GM12873 (cell line): ENCODE measurements at regions not wholly inside any gene's neighbourhood (a gene's known extent, or its start where the extent isn't known, plus 50 kb on each side); places are given as distances from the start of the nearest gene placed in this dataset.

Source experiments
- TF ChIP-seq, protein P1 (sequence below): IDR thresholded peaks from 2 replicates; pipeline ENCODE4 v1.5.1; 2012; ENCODE audit warnings: low read depth, mild to moderate bottlenecking, moderate library complexity, low read length, control low read depth; ENCODE audit not compliant: insufficient read depth; ENCODE audit errors: missing control alignments

DNA sequence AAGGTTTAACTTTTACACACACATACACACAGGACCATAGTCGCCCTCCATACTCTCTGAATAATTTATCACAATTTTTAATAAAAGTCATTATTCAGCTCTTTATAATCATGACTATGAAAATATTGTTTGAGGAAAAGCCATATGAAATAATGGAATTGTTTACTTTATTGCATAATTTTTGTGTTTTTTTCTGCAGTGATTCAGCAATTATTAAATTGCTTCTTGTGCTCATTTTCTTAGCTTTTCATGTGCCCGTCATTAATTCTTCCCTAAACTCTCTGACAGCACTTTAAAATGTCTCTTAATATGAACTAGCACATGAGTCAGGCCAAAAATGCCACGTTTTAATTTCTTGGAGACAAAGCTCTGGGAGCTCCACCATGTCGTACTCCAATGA is 77.5 kb upstream of the ALX4 start:
- TF ChIP-seq, protein P1, sequence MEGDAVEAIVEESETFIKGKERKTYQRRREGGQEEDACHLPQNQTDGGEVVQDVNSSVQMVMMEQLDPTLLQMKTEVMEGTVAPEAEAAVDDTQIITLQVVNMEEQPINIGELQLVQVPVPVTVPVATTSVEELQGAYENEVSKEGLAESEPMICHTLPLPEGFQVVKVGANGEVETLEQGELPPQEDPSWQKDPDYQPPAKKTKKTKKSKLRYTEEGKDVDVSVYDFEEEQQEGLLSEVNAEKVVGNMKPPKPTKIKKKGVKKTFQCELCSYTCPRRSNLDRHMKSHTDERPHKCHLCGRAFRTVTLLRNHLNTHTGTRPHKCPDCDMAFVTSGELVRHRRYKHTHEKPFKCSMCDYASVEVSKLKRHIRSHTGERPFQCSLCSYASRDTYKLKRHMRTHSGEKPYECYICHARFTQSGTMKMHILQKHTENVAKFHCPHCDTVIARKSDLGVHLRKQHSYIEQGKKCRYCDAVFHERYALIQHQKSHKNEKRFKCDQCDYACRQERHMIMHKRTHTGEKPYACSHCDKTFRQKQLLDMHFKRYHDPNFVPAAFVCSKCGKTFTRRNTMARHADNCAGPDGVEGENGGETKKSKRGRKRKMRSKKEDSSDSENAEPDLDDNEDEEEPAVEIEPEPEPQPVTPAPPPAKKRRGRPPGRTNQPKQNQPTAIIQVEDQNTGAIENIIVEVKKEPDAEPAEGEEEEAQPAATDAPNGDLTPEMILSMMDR: no peak

DNA sequence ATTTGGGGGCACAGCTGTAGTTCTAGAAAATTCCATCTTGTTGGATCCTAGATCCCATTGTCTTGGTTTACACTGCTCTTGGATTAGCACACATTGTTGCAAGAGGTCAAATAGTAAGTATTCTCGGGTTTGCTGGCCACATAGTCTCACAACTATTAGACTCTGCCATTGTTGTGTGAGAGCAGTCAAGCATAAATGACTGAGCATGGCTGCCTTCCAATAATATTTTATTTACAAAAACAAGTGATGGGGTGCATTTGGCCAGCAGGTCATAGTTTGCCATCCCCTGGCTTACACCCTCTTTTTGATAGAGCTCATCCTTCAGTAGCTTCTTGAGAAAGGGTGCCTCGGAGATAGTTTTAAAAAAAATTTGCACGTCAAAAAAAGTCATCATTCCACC is 77.9 kb upstream of the ALX4 start:
- TF ChIP-seq, protein P1: no peak

DNA sequence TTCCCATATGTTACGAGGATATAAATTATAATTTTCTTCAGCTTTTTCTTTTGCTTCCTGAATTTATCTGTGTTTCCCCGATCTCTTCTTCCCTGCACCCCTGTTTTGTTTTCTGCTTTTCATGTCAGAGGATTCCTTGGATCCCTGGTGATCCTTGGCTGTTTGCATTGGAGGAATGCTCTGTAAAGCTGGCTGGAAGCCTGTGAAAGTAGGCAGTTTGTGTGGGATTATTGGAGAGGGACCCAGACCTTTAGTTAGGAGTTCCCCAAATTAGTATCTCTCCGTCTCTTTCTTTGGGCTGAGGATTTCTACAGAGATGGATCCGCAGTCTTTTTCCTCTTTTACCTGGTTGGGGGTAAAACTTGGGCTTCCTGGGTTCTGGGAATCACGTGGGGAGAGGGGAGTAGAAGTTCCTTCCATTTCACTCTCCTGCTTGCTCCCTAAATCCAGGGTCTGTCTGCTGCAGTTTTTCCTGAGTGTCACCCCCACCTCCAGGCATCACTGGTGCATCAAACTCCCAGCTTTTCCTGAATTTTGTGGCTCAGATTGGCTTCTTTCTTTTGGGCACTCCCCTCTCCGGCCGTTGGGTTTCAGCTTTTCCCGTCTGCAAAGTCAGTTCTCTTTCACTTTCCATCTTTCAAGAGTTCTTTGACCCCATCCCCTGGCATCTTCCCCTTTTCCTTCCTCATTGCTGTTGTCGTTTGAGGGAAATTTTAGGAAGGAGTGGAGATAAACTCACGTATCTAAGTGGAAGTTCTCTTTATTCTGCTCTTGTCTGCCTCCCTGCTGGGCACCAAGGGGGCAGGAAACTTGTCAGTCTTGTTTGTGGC is 79.1 kb upstream of the ALX4 start:
- TF ChIP-seq, protein P1: no peak

DNA sequence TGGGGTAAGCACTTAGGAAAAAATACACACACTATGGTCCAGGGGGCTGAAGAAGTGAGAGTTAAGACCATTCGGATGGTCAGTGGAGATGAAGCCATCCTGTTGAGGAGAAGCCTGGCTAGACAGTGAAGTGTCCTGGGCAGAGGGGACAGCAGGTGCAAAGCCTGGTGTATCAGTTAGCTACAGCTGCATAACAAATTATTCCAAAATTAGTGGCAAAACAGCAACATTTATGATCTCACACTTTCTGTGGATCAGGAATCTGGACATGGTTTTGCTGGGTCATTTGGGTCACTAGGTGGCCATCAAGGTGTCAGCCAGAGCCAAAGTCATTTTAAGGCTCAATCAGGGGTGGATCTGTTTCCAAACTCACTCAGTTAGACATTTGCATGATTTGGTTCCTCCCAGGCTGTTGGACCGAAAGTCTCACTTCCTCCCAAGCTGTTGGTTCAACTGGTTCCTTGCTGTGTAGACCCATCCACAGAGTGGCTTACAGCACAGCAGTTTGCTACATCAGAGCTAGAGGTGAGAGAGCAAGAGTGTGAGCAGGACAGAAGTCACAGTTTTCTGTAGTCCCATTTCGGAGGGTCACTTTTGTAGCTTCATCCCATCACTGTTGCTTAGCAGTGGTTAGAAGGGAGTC is 80.1 kb upstream of the ALX4 start:
- TF ChIP-seq, protein P1: no peak

DNA sequence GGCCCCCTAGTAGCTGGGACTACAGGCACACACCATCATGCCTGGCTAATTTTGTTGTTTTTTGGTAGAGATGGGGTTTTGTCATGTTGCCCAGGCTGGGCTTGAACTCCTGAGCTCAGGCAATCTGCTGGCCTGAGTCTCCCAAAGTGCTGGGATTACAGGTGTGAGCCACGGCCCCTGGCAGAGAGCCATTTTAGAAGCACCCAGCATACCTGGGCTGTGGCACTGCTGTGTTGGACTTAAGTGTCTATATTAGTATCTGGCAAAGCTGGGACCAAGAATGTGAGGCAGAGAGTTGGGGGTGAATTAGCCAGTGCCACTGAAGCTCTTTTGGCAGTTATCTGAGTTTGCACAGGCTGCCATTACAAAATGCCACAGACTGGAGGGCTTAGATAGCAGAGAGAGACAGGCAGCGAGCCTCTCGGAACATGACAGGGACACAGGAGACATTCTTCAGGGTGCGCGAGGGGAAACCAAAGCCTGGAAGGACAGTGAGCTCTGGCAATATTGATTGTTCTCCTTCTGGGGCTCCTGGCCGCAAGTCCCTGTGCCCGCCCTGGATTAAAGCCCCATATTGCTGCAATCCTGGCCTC is 87.7 kb upstream of the ALX4 start:
- TF ChIP-seq, protein P1: no peak

DNA sequence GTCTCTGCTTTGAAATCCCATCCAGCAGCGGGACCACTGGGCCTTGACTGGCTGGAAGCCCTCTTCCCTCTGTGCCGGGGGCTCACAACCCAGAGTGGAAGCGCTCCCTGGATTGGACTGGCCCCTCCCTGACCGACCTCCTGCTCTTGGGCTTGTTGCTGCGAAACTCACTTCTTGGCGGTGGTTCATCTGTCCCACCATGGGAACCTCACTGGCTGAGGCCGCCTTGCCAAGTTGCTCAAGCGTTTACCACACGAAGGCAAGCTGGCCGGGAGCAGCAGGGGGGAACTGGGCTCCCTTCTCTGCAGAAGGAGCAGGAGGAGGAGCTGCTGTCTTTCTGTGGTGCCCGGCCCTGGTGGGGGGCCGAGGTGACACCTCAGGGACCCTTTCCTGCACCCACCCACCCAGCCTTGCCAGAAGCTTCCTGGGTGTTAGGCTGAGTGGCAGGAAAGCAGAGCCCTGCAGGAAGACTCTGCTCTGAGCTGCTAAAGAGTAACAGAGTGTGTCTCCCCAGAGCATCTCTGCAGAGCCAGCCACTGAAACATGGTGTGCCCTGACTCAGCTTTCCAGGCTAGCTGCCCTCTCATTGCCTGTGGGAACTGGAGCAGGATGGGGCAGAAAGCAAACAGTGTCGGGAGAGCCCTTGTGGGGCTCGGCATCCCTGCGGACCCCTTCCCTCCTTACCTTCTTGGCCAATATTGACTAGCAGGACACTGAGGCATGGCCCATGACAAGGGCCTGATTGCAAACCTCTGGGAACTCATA is 88.5 kb upstream of the ALX4 start:
- TF ChIP-seq, protein P1: no peak

DNA sequence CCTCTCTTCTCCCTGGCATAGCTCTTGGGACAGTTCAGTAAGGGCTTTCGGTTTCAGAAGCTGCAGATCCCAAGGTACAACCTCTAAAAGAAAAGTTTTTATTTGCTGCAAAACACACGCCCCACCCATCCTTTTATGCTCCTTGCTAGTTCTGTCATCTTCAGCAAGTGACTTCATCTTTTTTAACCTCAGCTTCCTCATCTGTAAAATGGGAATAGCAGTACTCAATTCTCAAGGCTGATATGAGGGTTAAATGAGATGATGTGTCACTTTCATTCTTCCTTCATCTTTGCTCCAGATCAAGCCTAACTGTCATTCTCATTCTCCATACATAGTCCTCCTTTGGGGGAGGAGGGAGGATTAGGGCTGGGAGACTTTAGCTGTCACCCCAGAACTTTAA is 90.0 kb upstream of the ALX4 start:
- TF ChIP-seq, protein P1: no peak
